ENCODE measurements at regions not wholly inside any gene's neighbourhood (a gene's known extent, or its start where the extent isn't known, plus 50 kb on each side); places are given as distances from the start of the nearest gene placed in this dataset.

DNA sequence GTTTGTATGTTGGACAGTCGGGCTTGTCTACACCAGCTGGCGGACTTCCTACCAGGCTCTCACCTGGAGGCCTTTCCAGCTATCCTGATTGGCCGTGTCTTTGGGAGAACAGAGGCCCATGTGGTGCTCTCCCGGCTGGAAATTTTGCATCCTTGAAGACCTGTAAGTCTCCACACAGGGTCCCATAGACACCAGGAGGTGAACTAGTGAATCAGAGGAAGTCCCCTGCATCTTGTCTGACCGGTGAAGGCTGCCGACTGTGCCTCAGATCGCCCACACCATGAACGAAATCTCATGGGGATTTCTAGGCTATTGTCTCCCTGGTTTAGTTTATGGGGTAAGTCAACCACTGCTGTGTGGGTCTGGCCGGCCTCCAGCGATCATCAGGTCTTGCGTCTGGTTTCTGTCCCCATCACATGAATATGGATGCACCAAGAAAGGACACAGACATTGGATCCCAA lies 108.4 kb upstream of the LYZL2 start:
- TF ChIP-seq GTF2F1 (IDR thresholded peaks at IDR 0.05; ENCODE audit: borderline replicate concordance, low read depth, low read length) (no peak), POLR2A (IDR thresholded peaks at IDR 0.05; ENCODE audit: control extremely low read depth in 1 of 2, low read depth in 2 of 2, low read length in 2 of 2) (no peak), EGR1 (IDR thresholded peaks at IDR 0.05; ENCODE audit: borderline replicate concordance, low read depth, low read length) (no peak), POLR2AphosphoS5 (IDR thresholded peaks at IDR 0.05; ENCODE audit: low read depth, low read length) (no peak), CREB1 (IDR thresholded peaks at IDR 0.05) (no peak), EP300 (IDR thresholded peaks at IDR 0.05; ENCODE audit: borderline replicate concordance in 1 of 2, low read depth in 2 of 2, low read length in 2 of 2) (no peak), SUZ12 (IDR thresholded peaks at IDR 0.05; ENCODE audit: low read length) (no peak), CHD2 (IDR thresholded peaks at IDR 0.05; ENCODE audit: low read length) (no peak), SIN3A (conservative IDR thresholded peaks at IDR 0.05 in 1 of 2, IDR thresholded peaks at IDR 0.05 in 1 of 2; ENCODE audit: low read depth in 1 of 2, low read length in 2 of 2) (no peak), SP1 (IDR thresholded peaks at IDR 0.05; ENCODE audit: low read depth, low read length) (no peak), TAF1 (IDR thresholded peaks at IDR 0.05; ENCODE audit: low read depth, low read length) (no peak), SRF (IDR thresholded peaks at IDR 0.05; ENCODE audit: low read depth, low read length) (no peak)
- TF ChIP-seq, protein P1, sequence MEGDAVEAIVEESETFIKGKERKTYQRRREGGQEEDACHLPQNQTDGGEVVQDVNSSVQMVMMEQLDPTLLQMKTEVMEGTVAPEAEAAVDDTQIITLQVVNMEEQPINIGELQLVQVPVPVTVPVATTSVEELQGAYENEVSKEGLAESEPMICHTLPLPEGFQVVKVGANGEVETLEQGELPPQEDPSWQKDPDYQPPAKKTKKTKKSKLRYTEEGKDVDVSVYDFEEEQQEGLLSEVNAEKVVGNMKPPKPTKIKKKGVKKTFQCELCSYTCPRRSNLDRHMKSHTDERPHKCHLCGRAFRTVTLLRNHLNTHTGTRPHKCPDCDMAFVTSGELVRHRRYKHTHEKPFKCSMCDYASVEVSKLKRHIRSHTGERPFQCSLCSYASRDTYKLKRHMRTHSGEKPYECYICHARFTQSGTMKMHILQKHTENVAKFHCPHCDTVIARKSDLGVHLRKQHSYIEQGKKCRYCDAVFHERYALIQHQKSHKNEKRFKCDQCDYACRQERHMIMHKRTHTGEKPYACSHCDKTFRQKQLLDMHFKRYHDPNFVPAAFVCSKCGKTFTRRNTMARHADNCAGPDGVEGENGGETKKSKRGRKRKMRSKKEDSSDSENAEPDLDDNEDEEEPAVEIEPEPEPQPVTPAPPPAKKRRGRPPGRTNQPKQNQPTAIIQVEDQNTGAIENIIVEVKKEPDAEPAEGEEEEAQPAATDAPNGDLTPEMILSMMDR (IDR thresholded peaks at IDR 0.05; ENCODE audit: control extremely low read depth in 1 of 3, insufficient read depth in 1 of 3, low read depth in 1 of 3, low read length in 3 of 3) = no peak

Data from H1 (cell line).